ENCODE measurements at regions not wholly inside any gene's neighbourhood (a gene's known extent, or its start where the extent isn't known, plus 50 kb on each side); places are given as distances from the start of the nearest gene placed in this dataset.

DNA sequence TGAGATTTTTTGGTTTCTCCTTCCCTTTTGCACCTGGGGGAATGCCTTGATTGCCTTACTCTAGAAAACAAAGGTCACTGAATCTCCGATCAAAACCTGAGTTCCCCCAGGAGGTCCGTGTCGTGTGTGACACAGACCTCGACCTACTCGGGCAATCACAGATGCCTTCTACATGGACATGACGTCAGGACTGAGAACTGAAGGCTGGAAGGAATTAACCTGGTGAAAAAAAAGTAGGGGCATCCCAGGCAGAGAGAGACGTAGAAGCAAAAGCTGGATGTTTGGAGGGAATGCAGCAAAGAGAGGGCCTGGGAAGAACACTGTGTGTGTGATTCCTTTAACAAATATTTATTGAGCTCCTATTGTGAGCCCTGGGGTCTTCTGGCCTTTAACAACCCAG, 178.0 kb downstream of the PRDM2 start:
- no peaks in the 10 kb centered on the region for H3K4me1 ChIP-seq (ENCODE audit: control insufficient read depth in 2 of 2, insufficient read depth in 2 of 2, low read length in 2 of 2)
- WGBS: 84% methylated on average over 7 of the region's 7 CpGs
- no peaks in the 10 kb centered on the region for H3K27me3 ChIP-seq (ENCODE audit: control insufficient read depth in 2 of 2, insufficient read depth in 1 of 2, low read length in 1 of 2)
- H3K4me3 ChIP-seq (ENCODE audit: low read length in 2 of 2): no peak overlapping the region
- no peak overlapping the region for H3K27ac ChIP-seq (ENCODE audit: low read depth in 1 of 2, low read length in 1 of 2)
- H3K36me3 ChIP-seq (ENCODE audit: control insufficient read depth in 2 of 2, insufficient read depth in 2 of 2, low read length in 1 of 2): no peaks in the 10 kb centered on the region
- DNase-seq (ENCODE audit: low read depth in 6 of 9, low spot score in 9 of 9): no peak
- H3K9me3 ChIP-seq (ENCODE audit: control insufficient read depth in 2 of 2, insufficient read depth in 1 of 2, low read length in 1 of 2): peaks cover 0 to 1% of the 10 kb centered on the region in 2 donors

GRCh38 chr1:13878451-13878850, 178.5 kb downstream of the PRDM2 start:
- 94% methylated on average over 9 of the region's 9 CpGs for WGBS
- Histone ChIP-seq H3K27me3 (ENCODE audit: control insufficient read depth in 2 of 2, insufficient read depth in 1 of 2, low read length in 1 of 2) (no peaks in the 10 kb centered on the region), H3K4me3 (ENCODE audit: low read length in 2 of 2) (no peak overlapping the region)

GRCh38 chr1:13881385-13882088, 181.5 kb downstream of the PRDM2 start:
- no peaks in the 10 kb centered on the region for H3K27me3 ChIP-seq (ENCODE audit: control insufficient read depth in 2 of 2, insufficient read depth in 1 of 2, low read length in 1 of 2)
- H3K9me3 ChIP-seq (ENCODE audit: control insufficient read depth in 2 of 2, insufficient read depth in 1 of 2, low read length in 1 of 2): no peaks in the 10 kb centered on the region
- H3K4me3 ChIP-seq (ENCODE audit: low read length in 2 of 2): no peak overlapping the region
- no peaks in the 10 kb centered on the region for H3K4me1 ChIP-seq (ENCODE audit: control insufficient read depth in 2 of 2, insufficient read depth in 2 of 2, low read length in 2 of 2)
- 97% methylated on average over 5 of the region's 5 CpGs for WGBS
- no peaks in the 10 kb centered on the region for H3K36me3 ChIP-seq (ENCODE audit: control insufficient read depth in 2 of 2, insufficient read depth in 2 of 2, low read length in 1 of 2)
- DNase-seq (ENCODE audit: low read depth in 6 of 9, low spot score in 9 of 9): no peak
- H3K27ac ChIP-seq (ENCODE audit: low read depth in 1 of 2, low read length in 1 of 2): no peak overlapping the region

More at GRCh38 chr1:13878451-13878850, 178.5 kb downstream of the PRDM2 start:
- Histone ChIP-seq H3K4me1 (ENCODE audit: control insufficient read depth in 2 of 2, insufficient read depth in 2 of 2, low read length in 2 of 2) (no peaks in the 10 kb centered on the region), H3K9me3 (ENCODE audit: control insufficient read depth in 2 of 2, insufficient read depth in 1 of 2, low read length in 1 of 2) (peaks cover 0 to 1% of the 10 kb centered on the region in 2 donors), H3K27ac (ENCODE audit: low read depth in 1 of 2, low read length in 1 of 2) (no peak overlapping the region), H3K36me3 (ENCODE audit: control insufficient read depth in 2 of 2, insufficient read depth in 2 of 2, low read length in 1 of 2) (no peaks in the 10 kb centered on the region)
- no peak for DNase-seq (ENCODE audit: low read depth in 6 of 9, low spot score in 9 of 9)

GRCh38 chr1:13888351-13888986, 188.5 kb downstream of the PRDM2 start:
- Histone ChIP-seq H3K4me1 (ENCODE audit: control insufficient read depth in 2 of 2, insufficient read depth in 2 of 2, low read length in 2 of 2) (no peaks in the 10 kb centered on the region), H3K27me3 (ENCODE audit: control insufficient read depth in 2 of 2, insufficient read depth in 1 of 2, low read length in 1 of 2) (peaks cover 21 to 37% of the 10 kb centered on the region in 2 donors), H3K36me3 (ENCODE audit: control insufficient read depth in 2 of 2, insufficient read depth in 2 of 2, low read length in 1 of 2) (no peaks in the 10 kb centered on the region), H3K4me3 (ENCODE audit: low read length in 2 of 2) (no peak overlapping the region), H3K9me3 (ENCODE audit: control insufficient read depth in 2 of 2, insufficient read depth in 1 of 2, low read length in 1 of 2) (no peaks in the 10 kb centered on the region), H3K27ac (ENCODE audit: low read depth in 1 of 2, low read length in 1 of 2) (no peak overlapping the region)
- no peak for DNase-seq (ENCODE audit: low read depth in 6 of 9, low spot score in 9 of 9)
- 42% methylated on average over 10 of the region's 10 CpGs for WGBS

DNA sequence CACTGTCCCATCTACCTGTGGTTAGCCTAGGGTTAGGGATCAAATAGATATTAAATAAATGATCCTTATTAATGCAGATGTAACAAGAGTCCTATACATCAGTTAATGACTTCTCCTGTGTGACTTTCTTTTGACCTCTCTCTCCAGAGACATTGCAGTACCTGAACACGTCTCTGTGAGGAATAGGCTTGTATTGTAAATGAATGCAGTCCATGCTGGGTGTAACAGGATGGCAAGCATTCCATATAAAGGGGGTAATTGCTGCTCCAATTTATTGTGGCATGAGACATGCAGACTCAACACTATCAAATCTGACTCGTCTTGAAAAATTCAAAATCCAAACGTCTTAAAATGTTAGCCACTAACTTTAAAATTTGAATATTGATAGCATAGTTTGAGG, 189.5 kb downstream of the PRDM2 start:
- DNase-seq (ENCODE audit: low read depth in 6 of 9, low spot score in 9 of 9): no peak
- Histone ChIP-seq H3K4me3 (ENCODE audit: low read length in 2 of 2) (no peak overlapping the region), H3K27ac (ENCODE audit: low read depth in 1 of 2, low read length in 1 of 2) (no peak overlapping the region), H3K4me1 (ENCODE audit: control insufficient read depth in 2 of 2, insufficient read depth in 2 of 2, low read length in 2 of 2) (no peaks in the 10 kb centered on the region), H3K9me3 (ENCODE audit: control insufficient read depth in 2 of 2, insufficient read depth in 1 of 2, low read length in 1 of 2) (no peaks in the 10 kb centered on the region), H3K36me3 (ENCODE audit: control insufficient read depth in 2 of 2, insufficient read depth in 2 of 2, low read length in 1 of 2) (no peaks in the 10 kb centered on the region), H3K27me3 (ENCODE audit: control insufficient read depth in 2 of 2, insufficient read depth in 1 of 2, low read length in 1 of 2) (peaks cover 23 to 47% of the 10 kb centered on the region in 2 donors)
- WGBS: 67% methylated on average over 3 of the region's 3 CpGs

GRCh38 chr1:13890766-13891165, 190.8 kb downstream of the PRDM2 start:
- DNase-seq (ENCODE audit: low read depth in 6 of 9, low spot score in 9 of 9): no peak
- no peak overlapping the region for H3K4me3 ChIP-seq (ENCODE audit: low read length in 2 of 2)
- no peaks in the 10 kb centered on the region for H3K4me1 ChIP-seq (ENCODE audit: control insufficient read depth in 2 of 2, insufficient read depth in 2 of 2, low read length in 2 of 2)
- no peak overlapping the region for H3K27ac ChIP-seq (ENCODE audit: low read depth in 1 of 2, low read length in 1 of 2)
- no peaks in the 10 kb centered on the region for H3K9me3 ChIP-seq (ENCODE audit: control insufficient read depth in 2 of 2, insufficient read depth in 1 of 2, low read length in 1 of 2)
- H3K27me3 ChIP-seq (ENCODE audit: control insufficient read depth in 2 of 2, insufficient read depth in 1 of 2, low read length in 1 of 2): peaks cover 23 to 54% of the 10 kb centered on the region in 2 donors
- H3K36me3 ChIP-seq (ENCODE audit: control insufficient read depth in 2 of 2, insufficient read depth in 2 of 2, low read length in 1 of 2): no peaks in the 10 kb centered on the region
- WGBS: 97% methylated on average over 2 of the region's 2 CpGs

DNA sequence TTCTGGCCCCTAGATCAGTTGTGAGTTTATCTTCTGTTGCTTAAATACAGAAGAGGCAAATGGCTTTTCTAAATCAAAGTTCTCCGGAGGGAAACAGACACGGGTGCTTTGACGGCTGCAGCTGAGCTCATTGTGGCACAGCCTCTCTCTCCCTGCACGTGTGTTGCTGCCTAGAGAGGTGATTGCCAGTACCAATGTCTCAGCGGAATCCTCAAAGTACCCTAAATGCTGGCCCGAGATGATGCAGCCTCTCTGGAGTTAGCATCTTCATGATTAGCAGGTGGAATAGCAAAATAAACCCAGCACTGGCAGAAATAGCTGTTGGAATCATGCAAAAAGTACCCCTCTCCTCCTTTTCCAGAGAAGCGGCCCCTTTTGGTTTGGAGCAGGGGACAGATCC, 192.2 kb downstream of the PRDM2 start:
- Histone ChIP-seq H3K4me3 (ENCODE audit: low read length in 2 of 2) (no peak overlapping the region), H3K27ac (ENCODE audit: low read depth in 1 of 2, low read length in 1 of 2) (no peak overlapping the region), H3K9me3 (ENCODE audit: control insufficient read depth in 2 of 2, insufficient read depth in 1 of 2, low read length in 1 of 2) (no peaks in the 10 kb centered on the region), H3K27me3 (ENCODE audit: control insufficient read depth in 2 of 2, insufficient read depth in 1 of 2, low read length in 1 of 2) (peaks cover 23 to 54% of the 10 kb centered on the region in 2 donors), H3K4me1 (ENCODE audit: control insufficient read depth in 2 of 2, insufficient read depth in 2 of 2, low read length in 2 of 2) (no peaks in the 10 kb centered on the region), H3K36me3 (ENCODE audit: control insufficient read depth in 2 of 2, insufficient read depth in 2 of 2, low read length in 1 of 2) (no peaks in the 10 kb centered on the region)
- no peak for DNase-seq (ENCODE audit: low read depth in 6 of 9, low spot score in 9 of 9)
- WGBS: 15% methylated on average over 7 of the region's 7 CpGs

- Histone ChIP-seq H3K4me3 (ENCODE audit: low read length in 2 of 2) (peak overlapping the region in 1 of 2 donors; percentile 2), H3K27ac (ENCODE audit: low read depth in 1 of 2, low read length in 1 of 2) (no peak overlapping the region), H3K36me3 (ENCODE audit: control insufficient read depth in 2 of 2, insufficient read depth in 2 of 2, low read length in 1 of 2) (no peaks in the 10 kb centered on the region), H3K4me1 (ENCODE audit: control insufficient read depth in 2 of 2, insufficient read depth in 2 of 2, low read length in 2 of 2) (no peaks in the 10 kb centered on the region), H3K27me3 (ENCODE audit: control insufficient read depth in 2 of 2, insufficient read depth in 1 of 2, low read length in 1 of 2) (peaks cover 23 to 54% of the 10 kb centered on the region in 2 donors), H3K9me3 (ENCODE audit: control insufficient read depth in 2 of 2, insufficient read depth in 1 of 2, low read length in 1 of 2) (no peaks in the 10 kb centered on the region)
- 2% methylated on average over 57 of the region's 57 CpGs for WGBS
- DNase-seq (ENCODE audit: low read depth in 6 of 9, low spot score in 9 of 9): no peak
Observed at GRCh38 chr1:13892671-13893325, 192.8 kb downstream of the PRDM2 start.

DNA sequence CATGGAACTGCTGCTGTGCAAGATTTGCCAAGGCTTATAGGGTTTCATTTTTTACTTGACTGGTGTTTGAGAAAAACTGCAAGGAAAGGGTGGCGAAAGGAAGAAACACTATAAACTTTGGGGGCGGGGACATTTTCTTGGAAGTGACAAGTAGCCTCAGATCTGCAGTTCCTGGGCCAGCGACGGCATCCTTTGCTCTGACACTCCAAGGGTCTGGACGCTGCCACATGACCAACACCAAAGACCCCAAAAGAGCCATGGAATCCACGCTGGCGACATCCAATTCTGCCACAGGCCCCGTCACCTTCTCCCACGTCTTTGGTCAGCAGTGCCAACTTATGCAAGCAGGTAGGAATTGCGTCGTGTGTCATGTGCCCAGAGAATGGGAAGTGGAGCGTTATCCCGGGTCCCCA, 193.4 kb downstream of the PRDM2 start:
- DNase-seq (ENCODE audit: low read depth in 6 of 9, low spot score in 9 of 9): no peak
- Histone ChIP-seq H3K4me1 (ENCODE audit: control insufficient read depth in 2 of 2, insufficient read depth in 2 of 2, low read length in 2 of 2) (no peaks in the 10 kb centered on the region), H3K9me3 (ENCODE audit: control insufficient read depth in 2 of 2, insufficient read depth in 1 of 2, low read length in 1 of 2) (no peaks in the 10 kb centered on the region), H3K4me3 (ENCODE audit: low read length in 2 of 2) (no peak overlapping the region), H3K27ac (ENCODE audit: low read depth in 1 of 2, low read length in 1 of 2) (no peak overlapping the region), H3K27me3 (ENCODE audit: control insufficient read depth in 2 of 2, insufficient read depth in 1 of 2, low read length in 1 of 2) (peaks cover 21 to 57% of the 10 kb centered on the region in 2 donors), H3K36me3 (ENCODE audit: control insufficient read depth in 2 of 2, insufficient read depth in 2 of 2, low read length in 1 of 2) (no peaks in the 10 kb centered on the region)
- 33% methylated on average over 13 of the region's 13 CpGs for WGBS
